ENCODE measurements at regions not wholly inside any gene's neighbourhood (a gene's known extent, or its start where the extent isn't known, plus 50 kb on each side); places are given as distances from the start of the nearest gene placed in this dataset.

- no peak for TF ChIP-seq CDX4 (CRISPR knock-in tag; IDR thresholded peaks at IDR 0.05; ENCODE audit: borderline replicate concordance)
- TF ChIP-seq ZNF396 (CRISPR knock-in tag; IDR thresholded peaks at IDR 0.05; ENCODE audit: borderline replicate concordance), result no peak
- TF ChIP-seq ZNF423 (CRISPR knock-in tag; IDR thresholded peaks at IDR 0.05), result no peak
- no peak for TF ChIP-seq CREM (CRISPR knock-in tag; IDR thresholded peaks at IDR 0.05)
- TF ChIP-seq MYBL2 (CRISPR knock-in tag; IDR thresholded peaks at IDR 0.05), result no peak
- TF ChIP-seq ZNF317 (CRISPR knock-in tag; IDR thresholded peaks at IDR 0.05; ENCODE audit: borderline replicate concordance, low read depth), result no peak
- TF ChIP-seq TP53 (CRISPR knock-in tag; IDR thresholded peaks at IDR 0.05), result no peak
- no peak for TF ChIP-seq ZNF532 (CRISPR knock-in tag; IDR thresholded peaks at IDR 0.05; ENCODE audit: borderline replicate concordance)
- TF ChIP-seq SOX15 (CRISPR knock-in tag; IDR thresholded peaks at IDR 0.05), result no peak
- no peak for TF ChIP-seq AR (CRISPR knock-in tag; IDR thresholded peaks at IDR 0.05)
Measured at GRCh38 chr15:29880886-29881285, 58.6 kb upstream of the TJP1 start (continued).

DNA sequence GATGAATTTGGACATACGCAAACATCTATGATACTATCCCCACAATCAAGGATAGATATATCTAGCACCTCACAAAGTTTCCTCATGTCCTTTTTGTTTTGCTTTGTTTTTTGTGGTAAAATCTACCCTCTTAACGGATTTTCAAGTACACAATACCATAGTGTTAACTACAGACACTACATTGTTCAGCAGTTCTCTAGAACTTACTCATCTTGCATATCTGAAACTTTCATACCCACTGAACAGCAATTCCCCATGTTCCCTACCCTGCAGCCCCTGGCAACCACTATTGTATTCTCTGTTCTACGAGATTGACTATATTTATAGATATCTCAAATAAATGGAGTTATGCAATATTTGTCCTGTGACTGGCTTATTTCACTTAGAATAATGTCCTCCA, 58.1 kb upstream of the TJP1 start:
- TF ChIP-seq, protein P1, sequence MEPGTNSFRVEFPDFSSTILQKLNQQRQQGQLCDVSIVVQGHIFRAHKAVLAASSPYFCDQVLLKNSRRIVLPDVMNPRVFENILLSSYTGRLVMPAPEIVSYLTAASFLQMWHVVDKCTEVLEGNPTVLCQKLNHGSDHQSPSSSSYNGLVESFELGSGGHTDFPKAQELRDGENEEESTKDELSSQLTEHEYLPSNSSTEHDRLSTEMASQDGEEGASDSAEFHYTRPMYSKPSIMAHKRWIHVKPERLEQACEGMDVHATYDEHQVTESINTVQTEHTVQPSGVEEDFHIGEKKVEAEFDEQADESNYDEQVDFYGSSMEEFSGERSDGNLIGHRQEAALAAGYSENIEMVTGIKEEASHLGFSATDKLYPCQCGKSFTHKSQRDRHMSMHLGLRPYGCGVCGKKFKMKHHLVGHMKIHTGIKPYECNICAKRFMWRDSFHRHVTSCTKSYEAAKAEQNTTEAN (CRISPR knock-in tag; IDR thresholded peaks at IDR 0.05), result no peak
- TF ChIP-seq, protein P2, sequence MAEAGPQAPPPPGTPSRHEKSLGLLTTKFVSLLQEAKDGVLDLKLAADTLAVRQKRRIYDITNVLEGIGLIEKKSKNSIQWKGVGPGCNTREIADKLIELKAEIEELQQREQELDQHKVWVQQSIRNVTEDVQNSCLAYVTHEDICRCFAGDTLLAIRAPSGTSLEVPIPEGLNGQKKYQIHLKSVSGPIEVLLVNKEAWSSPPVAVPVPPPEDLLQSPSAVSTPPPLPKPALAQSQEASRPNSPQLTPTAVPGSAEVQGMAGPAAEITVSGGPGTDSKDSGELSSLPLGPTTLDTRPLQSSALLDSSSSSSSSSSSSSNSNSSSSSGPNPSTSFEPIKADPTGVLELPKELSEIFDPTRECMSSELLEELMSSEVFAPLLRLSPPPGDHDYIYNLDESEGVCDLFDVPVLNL (CRISPR knock-in tag; IDR thresholded peaks at IDR 0.05; ENCODE audit: borderline replicate concordance, low read depth), result no peak
- TF ChIP-seq ZNF423 (CRISPR knock-in tag; IDR thresholded peaks at IDR 0.05), result no peak
- TF ChIP-seq, protein P3, sequence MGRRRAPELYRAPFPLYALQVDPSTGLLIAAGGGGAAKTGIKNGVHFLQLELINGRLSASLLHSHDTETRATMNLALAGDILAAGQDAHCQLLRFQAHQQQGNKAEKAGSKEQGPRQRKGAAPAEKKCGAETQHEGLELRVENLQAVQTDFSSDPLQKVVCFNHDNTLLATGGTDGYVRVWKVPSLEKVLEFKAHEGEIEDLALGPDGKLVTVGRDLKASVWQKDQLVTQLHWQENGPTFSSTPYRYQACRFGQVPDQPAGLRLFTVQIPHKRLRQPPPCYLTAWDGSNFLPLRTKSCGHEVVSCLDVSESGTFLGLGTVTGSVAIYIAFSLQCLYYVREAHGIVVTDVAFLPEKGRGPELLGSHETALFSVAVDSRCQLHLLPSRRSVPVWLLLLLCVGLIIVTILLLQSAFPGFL (CRISPR knock-in tag; IDR thresholded peaks at IDR 0.05; ENCODE audit: borderline replicate concordance), result no peak
- TF ChIP-seq ZNF263 (CRISPR knock-in tag; IDR thresholded peaks at IDR 0.05; ENCODE audit: low read depth), result no peak
- no peak for TF ChIP-seq ZNF416 (CRISPR knock-in tag; IDR thresholded peaks at IDR 0.05)
- TF ChIP-seq, protein P4, sequence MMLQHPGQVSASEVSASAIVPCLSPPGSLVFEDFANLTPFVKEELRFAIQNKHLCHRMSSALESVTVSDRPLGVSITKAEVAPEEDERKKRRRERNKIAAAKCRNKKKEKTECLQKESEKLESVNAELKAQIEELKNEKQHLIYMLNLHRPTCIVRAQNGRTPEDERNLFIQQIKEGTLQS (CRISPR knock-in tag; conservative IDR thresholded peaks at IDR 0.05), result no peak
- TF ChIP-seq JAZF1 (CRISPR knock-in tag; IDR thresholded peaks at IDR 0.05), result no peak
- no peak for TF ChIP-seq CREB1 (CRISPR knock-in tag; IDR thresholded peaks at IDR 0.05)
- H3K4me3 Mint-ChIP-seq, result no peak overlapping the region
- ATAC-seq (no peak), DNase-seq (ENCODE audit: low spot score) (no peak)
- ChIA-PET CTCF (interaction anchor here (1.3 to 2.7 kb wide), 2 partner anchors 9 to 45 kb away, joined by 3 to 16 read pairs; no protein-coding TSS in a partner anchor), POLR2A (interaction anchor here (0.8 kb wide), 1 partner anchor 59 kb away, joined by 3 read pairs; no protein-coding TSS in a partner anchor)
- H3K36me3 Mint-ChIP-seq, result no peaks in the 10 kb centered on the region
- H3K9me3 Mint-ChIP-seq, result no peaks in the 10 kb centered on the region
- no peak overlapping the region for H3K27ac Mint-ChIP-seq
- peaks cover 23% of the 10 kb centered on the region for H3K4me1 Mint-ChIP-seq
- no peaks in the 10 kb centered on the region for H3K27me3 Mint-ChIP-seq (ENCODE audit: low read depth)

Measured in WTC11 (cell line).